ENCODE measurements at regions not wholly inside any gene's neighbourhood (a gene's known extent, or its start where the extent isn't known, plus 50 kb on each side); places are given as distances from the start of the nearest gene placed in this dataset.

GRCh38 chrX:20857746-20858145 is 516.5 kb upstream of the CNKSR2 start:
- no peak for DNase-seq

GRCh38 chrX:20838477-20838876 is 535.7 kb upstream of the CNKSR2 start:
- DNase-seq = no peak

GRCh38 chrX:20829665-20830491 is 544.3 kb upstream of the CNKSR2 start:
- no peak for DNase-seq

- no peak for DNase-seq
These were observed 548.2 kb upstream of the CNKSR2 start for GRCh38 chrX:20825984-20826383.

- DNase-seq = no peak
These were observed 537.3 kb upstream of the RPS6KA3 start for GRCh38 chrX:20803971-20804370.

- DNase-seq = no peak
These were observed 535.3 kb upstream of the RPS6KA3 start for GRCh38 chrX:20802036-20802435.

- no peak for DNase-seq
These were observed 529.7 kb upstream of the RPS6KA3 start for GRCh38 chrX:20796450-20796849.

- DNase-seq = no peak
These were observed 522.4 kb upstream of the RPS6KA3 start for GRCh38 chrX:20789103-20789502.

- no peak for DNase-seq
These were observed 500.6 kb upstream of the RPS6KA3 start for GRCh38 chrX:20767346-20767745.

- DNase-seq = no peak
These were observed 489.9 kb upstream of the RPS6KA3 start for GRCh38 chrX:20756585-20756984.

- DNase-seq = no peak
These were observed 486.4 kb upstream of the RPS6KA3 start for GRCh38 chrX:20753076-20753475.

GRCh38 chrX:20746690-20747089 is 480.0 kb upstream of the RPS6KA3 start:
- no peak for DNase-seq

GRCh38 chrX:20743046-20743445 is 476.3 kb upstream of the RPS6KA3 start:
- DNase-seq = no peak

- no peak for DNase-seq
These were observed 475.4 kb upstream of the RPS6KA3 start for GRCh38 chrX:20742106-20742505.

GRCh38 chrX:20740443-20740842 is 473.7 kb upstream of the RPS6KA3 start:
- DNase-seq = no peak

GRCh38 chrX:20739038-20739745 is 472.5 kb upstream of the RPS6KA3 start:
- DNase-seq = no peak

- no peak for DNase-seq
These were observed 462.7 kb upstream of the RPS6KA3 start for GRCh38 chrX:20729416-20729815.

GRCh38 chrX:20727447-20727846 is 460.7 kb upstream of the RPS6KA3 start:
- no peak for DNase-seq

- no peak for DNase-seq
These were observed 454.4 kb upstream of the RPS6KA3 start for GRCh38 chrX:20720954-20721626.

- DNase-seq = no peak
These were observed 452.1 kb upstream of the RPS6KA3 start for GRCh38 chrX:20718592-20719380.

- DNase-seq = no peak
These were observed 448.5 kb upstream of the RPS6KA3 start for GRCh38 chrX:20715176-20715575.

- no peak for DNase-seq
These were observed 446.1 kb upstream of the RPS6KA3 start for GRCh38 chrX:20712811-20713210.

GRCh38 chrX:20711366-20711765 is 444.7 kb upstream of the RPS6KA3 start:
- no peak for DNase-seq

Data from activated CD4-positive, alpha-beta T cell treated with anti-CD3 and anti-CD28 coated beads for 4 hours (primary cell).